ENCODE measurements at regions not wholly inside any gene's neighbourhood (a gene's known extent, or its start where the extent isn't known, plus 50 kb on each side); places are given as distances from the start of the nearest gene placed in this dataset.
A peak's percentile ranks its signal among the peaks of the same experiment; 100 is the strongest.

GRCh38 chr12:65597527-65597926 lies 226.8 kb upstream of the HMGA2 start:
- H3K27ac ChIP-seq, result no peak overlapping the region
- H3K9me3 ChIP-seq, result no peaks in the 10 kb centered on the region
- no peak for TF ChIP-seq CTCF (IDR thresholded peaks at IDR 0.05)
- DNase-seq (ENCODE audit: low spot score in 2 of 2), result no peak
- H3K4me3 ChIP-seq, result no peak overlapping the region
- intact Hi-C loops (cut with DNase I; ENCODE audit: low total_unique reads), result no loop called here
- no peaks in the 10 kb centered on the region for H3K36me3 ChIP-seq
- no peaks in the 10 kb centered on the region for H3K27me3 ChIP-seq
- H3K4me1 ChIP-seq, result peaks cover 0 to 4% of the 10 kb centered on the region in 2 donors

GRCh38 chr12:65598688-65599087 lies 225.6 kb upstream of the HMGA2 start:
- H3K27me3 ChIP-seq, result no peaks in the 10 kb centered on the region
- no peaks in the 10 kb centered on the region for H3K9me3 ChIP-seq
- H3K36me3 ChIP-seq, result no peaks in the 10 kb centered on the region
- H3K4me1 ChIP-seq, result peaks cover 0 to 13% of the 10 kb centered on the region in 2 donors
- TF ChIP-seq CTCF (IDR thresholded peaks at IDR 0.05), result no peak
- TF ChIP-seq POLR2AphosphoS5 (IDR thresholded peaks at IDR 0.05), result no peak
- TF ChIP-seq POLR2A (IDR thresholded peaks at IDR 0.05), result no peak
- intact Hi-C loops (cut with DNase I; ENCODE audit: low total_unique reads), result no loop called here
- no peak overlapping the region for H3K4me3 ChIP-seq
- no peak overlapping the region for H3K27ac ChIP-seq
- DNase-seq (ENCODE audit: low spot score in 2 of 2), result no peak

GRCh38 chr12:65602253-65602609 lies 222.1 kb upstream of the HMGA2 start:
- peaks cover 0 to 13% of the 10 kb centered on the region in 2 donors for H3K4me1 ChIP-seq
- H3K27ac ChIP-seq, result no peak overlapping the region
- DNase-seq (ENCODE audit: low spot score in 2 of 2), result no peak
- no peaks in the 10 kb centered on the region for H3K27me3 ChIP-seq
- H3K4me3 ChIP-seq, result no peak overlapping the region
- no peak for TF ChIP-seq POLR2AphosphoS5 (IDR thresholded peaks at IDR 0.05)
- TF ChIP-seq POLR2A (IDR thresholded peaks at IDR 0.05), result no peak
- peak in 1 of 3 donors; percentile 41 for TF ChIP-seq CTCF (IDR thresholded peaks at IDR 0.05)
- H3K36me3 ChIP-seq, result no peaks in the 10 kb centered on the region
- H3K9me3 ChIP-seq, result no peaks in the 10 kb centered on the region
- intact Hi-C loops (cut with DNase I; ENCODE audit: low total_unique reads), result no loop called here

- intact Hi-C loops (cut with DNase I; ENCODE audit: low total_unique reads), result no loop called here
- DNase-seq (ENCODE audit: low spot score in 2 of 2), result peak; percentile 59 to 62
- TF ChIP-seq CTCF (IDR thresholded peaks at IDR 0.05), result peak in 2 of 3 donors; percentile 57 to 58
- no peak for TF ChIP-seq POLR2A (IDR thresholded peaks at IDR 0.05)
- no peak for TF ChIP-seq POLR2AphosphoS5 (IDR thresholded peaks at IDR 0.05)
- H3K27me3 ChIP-seq, result no peaks in the 10 kb centered on the region
- peak overlapping the region; percentile 41 to 68 for H3K27ac ChIP-seq
- peak overlapping the region; percentile 11 to 23 (median 17) for H3K4me3 ChIP-seq
- H3K4me1 ChIP-seq, result peaks cover 0 to 13% of the 10 kb centered on the region in 2 donors
- H3K9me3 ChIP-seq, result peaks cover 0 to 3% of the 10 kb centered on the region in 2 donors
- H3K36me3 ChIP-seq, result no peaks in the 10 kb centered on the region
Observed at GRCh38 chr12:65602610-65603295, 221.5 kb upstream of the HMGA2 start.

GRCh38 chr12:65603438-65604351 lies 220.6 kb upstream of the HMGA2 start:
- TF ChIP-seq CTCF (IDR thresholded peaks at IDR 0.05) (no peak), POLR2A (IDR thresholded peaks at IDR 0.05) (no peak), POLR2AphosphoS5 (IDR thresholded peaks at IDR 0.05) (no peak)
- peak in 1 of 2 donors; percentile 55 for DNase-seq (ENCODE audit: low spot score in 2 of 2)
- intact Hi-C loops (cut with DNase I; ENCODE audit: low total_unique reads), result no loop called here
- H3K27ac ChIP-seq, result peak overlapping the region; percentile 41 to 68
- H3K27me3 ChIP-seq, result no peaks in the 10 kb centered on the region
- peaks cover 0 to 9% of the 10 kb centered on the region in 2 donors for H3K9me3 ChIP-seq
- H3K4me1 ChIP-seq, result peaks cover 0 to 13% of the 10 kb centered on the region in 2 donors
- H3K36me3 ChIP-seq, result no peaks in the 10 kb centered on the region
- H3K4me3 ChIP-seq, result peak overlapping the region; percentile 11 to 23 (median 17)
